Tibial nerve (tissue), 4 donors: ENCODE measurements at regions not wholly inside any gene's neighbourhood (a gene's known extent, or its start where the extent isn't known, plus 50 kb on each side); places are given as distances from the start of the nearest gene placed in this dataset.

Experiments used
- CTCF ChIP-seq, 5 experiments: fragments of 200-600 bp in 3 of 5; fragments of 450-650 bp in 2 of 5; sonication (generic) in 3 of 5; IDR thresholded peaks; one replicate each; pipeline ENCODE4 v1.5.1; 2016 to 2019; ENCODE audit warnings: antibody characterized with exemption in 5 of 5, mild to moderate bottlenecking in 3 of 5, moderate library complexity in 2 of 5
- EP300 ChIP-seq, 2 donors: sonication (generic); formaldehyde crosslinking; IDR thresholded peaks; one replicate each; pipeline ENCODE4 v1.6.1; 2017; ENCODE audit warnings: antibody characterized with exemption in 2 of 2, mild to moderate bottlenecking in 1 of 2
- POLR2A ChIP-seq, 2 donors: fragments of 450-650 bp; IDR thresholded peaks; one replicate each; pipeline ENCODE4 v1.6.1; 2017; ENCODE audit warnings: antibody characterized with exemption in 2 of 2, mild to moderate bottlenecking in 2 of 2, moderate library complexity in 2 of 2

GRCh38 chr16:65268331-65268730 lies 146.5 kb upstream of the CDH11 start:
- TF ChIP-seq CTCF (IDR thresholded peaks at IDR 0.05): no peak
- no peak for TF ChIP-seq POLR2A (IDR thresholded peaks at IDR 0.05)
- no peak for TF ChIP-seq EP300 (IDR thresholded peaks at IDR 0.05)
